Neuronal stem cell (in vitro differentiated cells): ENCODE measurements at regions not wholly inside any gene's neighbourhood (a gene's known extent, or its start where the extent isn't known, plus 50 kb on each side); places are given as distances from the start of the nearest gene placed in this dataset.
A peak's percentile ranks its signal among the peaks of the same experiment; 100 is the strongest.

Experiments used
- DNase-seq: peaks from one replicate; pipeline ENCODE4 v3.0.0-alpha.2; 2013; ENCODE audit warnings: low spot score
- H2AFZ ChIP-seq: one replicate; pipeline ENCODE4 v1.6.1; 2013; ENCODE audit warnings: mild to moderate bottlenecking, low read length, inconsistent platforms
- H2AK5ac ChIP-seq: 2 replicates; pipeline ENCODE4 v1.6.1; 2013; ENCODE audit warnings: low read depth, mild to moderate bottlenecking, inconsistent platforms, low read length, moderate library complexity, mixed read lengths
- H2BK120ac ChIP-seq: 2 replicates; pipeline ENCODE4 v1.6.1; 2013; ENCODE audit warnings: low read depth, mild to moderate bottlenecking, inconsistent platforms, low read length, moderate library complexity, mixed read lengths
- H2BK12ac ChIP-seq: one replicate; pipeline ENCODE4 v1.6.1; 2013; ENCODE audit warnings: low read length, inconsistent platforms
- H2BK15ac ChIP-seq: 2 replicates; pipeline ENCODE4 v1.6.1; 2013; ENCODE audit warnings: mild to moderate bottlenecking, low read length, inconsistent platforms, mixed read lengths
- H2BK5ac ChIP-seq: one replicate; pipeline ENCODE4 v1.6.1; 2013; ENCODE audit warnings: inconsistent platforms, mild to moderate bottlenecking, low read length, moderate library complexity
- H3K14ac ChIP-seq: one replicate; pipeline ENCODE4 v1.6.1; 2013; ENCODE audit warnings: low read length, inconsistent platforms
- H3K18ac ChIP-seq: 2 replicates; pipeline ENCODE4 v1.6.1; 2013; ENCODE audit warnings: low read length, inconsistent platforms
- H3K23ac ChIP-seq: 2 replicates; pipeline ENCODE4 v1.6.1; 2013; ENCODE audit warnings: low read depth, mild to moderate bottlenecking, mixed read lengths, low read length, inconsistent platforms; ENCODE audit not compliant: poor library complexity
- H3K27ac ChIP-seq: replicated peaks from 3 replicates; pipeline ENCODE4 v1.5.1; 2013; ENCODE audit warnings: low read length, inconsistent platforms
- H3K27me3 ChIP-seq, 3 experiments: 2 replicates each; pipeline ENCODE4 v1.6.1; 2013; ENCODE audit warnings: low read length in 3 of 3, mild to moderate bottlenecking in 2 of 3, inconsistent platforms in 1 of 3, low read depth in 1 of 3, mixed read lengths in 1 of 3, moderate library complexity in 1 of 3; ENCODE audit not compliant: control insufficient read depth in 3 of 3, insufficient read depth in 3 of 3
- H3K36me3 ChIP-seq, 2 donors: replicated peaks in 1 of 2; 2 replicates each; pipeline ENCODE4 v1.6.1; 2013; ENCODE audit warnings: low read length in 2 of 2; ENCODE audit not compliant: control insufficient read depth in 2 of 2, insufficient read depth in 2 of 2
- H3K4ac ChIP-seq: 2 replicates; pipeline ENCODE4 v1.6.1; 2013; ENCODE audit warnings: inconsistent platforms, mild to moderate bottlenecking, low read length, moderate library complexity
- H3K4me1 ChIP-seq, 2 donors: 1 replicate in 1 of 2; 2 replicates in 1 of 2; pipeline ENCODE4 v1.6.1; 2013; ENCODE audit warnings: low read length in 2 of 2, low read depth in 1 of 2; ENCODE audit not compliant: control insufficient read depth in 2 of 2, insufficient read depth in 1 of 2
- H3K4me2 ChIP-seq: one replicate; pipeline ENCODE4 v1.6.1; 2013; ENCODE audit warnings: mild to moderate bottlenecking, low read length, inconsistent platforms; ENCODE audit not compliant: insufficient read depth, poor library complexity, severe bottlenecking
- H3K4me3 ChIP-seq, 2 donors: 2 replicates each; pipeline ENCODE4 v1.5.1; 2013; ENCODE audit warnings: low read length in 2 of 2, mild to moderate bottlenecking in 2 of 2, inconsistent platforms in 1 of 2, moderate library complexity in 1 of 2
- H3K79me1 ChIP-seq: one replicate; pipeline ENCODE4 v1.6.1; 2013; ENCODE audit warnings: low read depth, mild to moderate bottlenecking, inconsistent platforms, low read length, moderate library complexity
- H3K9ac ChIP-seq: one replicate; pipeline ENCODE4 v1.6.1; 2013; ENCODE audit warnings: mild to moderate bottlenecking, low read depth, low read length, inconsistent platforms; ENCODE audit not compliant: poor library complexity
- H3K9me3 ChIP-seq, 2 donors: replicated peaks in 1 of 2; 2 replicates each; pipeline versions ENCODE3 to v1.6.1; 2013; ENCODE audit warnings: low read length in 2 of 2, mild to moderate bottlenecking in 2 of 2, inconsistent platforms in 1 of 2, low read depth in 1 of 2, mixed read lengths in 1 of 2, moderate library complexity in 1 of 2; ENCODE audit not compliant: control insufficient read depth in 2 of 2, insufficient read depth in 1 of 2
- H4K8ac ChIP-seq: one replicate; pipeline ENCODE4 v1.6.1; 2013; ENCODE audit warnings: low read depth, mild to moderate bottlenecking, inconsistent platforms, low read length, moderate library complexity
- H4K91ac ChIP-seq: one replicate; pipeline ENCODE4 v1.6.1; 2013; ENCODE audit warnings: low read length, low read depth, mild to moderate bottlenecking, inconsistent platforms; ENCODE audit not compliant: poor library complexity
- WGBS, 2 donors: extraction: QIAGEN DNeasy Blood & Tissue Kit; methylation state at CpG; one replicate each; pipeline ENCODE4 v1.1.7; 2013; ENCODE audit warnings: missing lambda C conversion rate in 2 of 2, mixed read lengths in 1 of 2; ENCODE audit not compliant: insufficient read length in 2 of 2, insufficient replicate concordance in 1 of 2; ENCODE audit errors: extremely low coverage in 2 of 2; 5-methylcytosine and 5-hydroxymethylcytosine counted together

DNA sequence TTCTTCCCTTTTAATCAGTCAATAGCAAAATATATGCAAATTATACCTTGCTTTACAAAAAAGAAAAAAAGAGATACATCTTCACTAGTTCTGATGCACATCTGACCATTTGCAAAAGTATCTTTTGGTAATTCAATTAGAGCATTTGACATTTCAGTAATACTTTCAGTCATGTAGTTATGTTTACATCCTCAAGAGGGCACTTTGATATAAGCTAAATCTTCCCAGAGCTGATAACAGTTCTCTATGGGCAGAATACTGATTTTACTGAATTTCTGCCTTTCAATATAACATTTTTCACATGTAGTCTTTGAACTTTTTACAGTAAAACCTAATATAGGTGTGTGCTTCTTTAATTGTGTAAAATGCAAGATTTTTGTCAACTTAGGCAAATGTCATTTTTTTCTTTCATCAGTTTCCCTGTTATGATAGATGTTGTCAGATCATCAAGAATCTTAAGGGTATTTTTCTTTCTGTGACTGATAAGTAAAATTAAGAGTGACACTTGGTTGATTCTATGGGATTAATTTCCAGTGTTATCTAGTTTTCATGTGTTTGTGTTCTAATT, 703.5 kb upstream of the SEMA3D start:
- no peak overlapping the region for H3K23ac ChIP-seq
- H2BK15ac ChIP-seq: no peak overlapping the region
- no peaks in the 10 kb centered on the region for H3K79me1 ChIP-seq
- H3K4me3 ChIP-seq: no peak overlapping the region
- no peak overlapping the region for H3K4ac ChIP-seq
- H3K9me3 ChIP-seq: no peaks in the 10 kb centered on the region
- H2BK12ac ChIP-seq: no peak overlapping the region
- no peak overlapping the region for H3K18ac ChIP-seq
- H2AK5ac ChIP-seq: no peak overlapping the region
- H2BK120ac ChIP-seq: no peak overlapping the region
- H3K4me1 ChIP-seq: no peaks in the 10 kb centered on the region
- no peak overlapping the region for H2BK5ac ChIP-seq
- no peak overlapping the region for H3K27ac ChIP-seq
- no peak overlapping the region for H4K8ac ChIP-seq
- no peak overlapping the region for H3K9ac ChIP-seq
- no peak overlapping the region for H2AFZ ChIP-seq
- H3K4me2 ChIP-seq: no peak overlapping the region
- no peak overlapping the region for H3K14ac ChIP-seq
- peak; percentile 6 for DNase-seq
- H4K91ac ChIP-seq: no peak overlapping the region
- H3K27me3 ChIP-seq: no peaks in the 10 kb centered on the region
- no peaks in the 10 kb centered on the region for H3K36me3 ChIP-seq

DNA sequence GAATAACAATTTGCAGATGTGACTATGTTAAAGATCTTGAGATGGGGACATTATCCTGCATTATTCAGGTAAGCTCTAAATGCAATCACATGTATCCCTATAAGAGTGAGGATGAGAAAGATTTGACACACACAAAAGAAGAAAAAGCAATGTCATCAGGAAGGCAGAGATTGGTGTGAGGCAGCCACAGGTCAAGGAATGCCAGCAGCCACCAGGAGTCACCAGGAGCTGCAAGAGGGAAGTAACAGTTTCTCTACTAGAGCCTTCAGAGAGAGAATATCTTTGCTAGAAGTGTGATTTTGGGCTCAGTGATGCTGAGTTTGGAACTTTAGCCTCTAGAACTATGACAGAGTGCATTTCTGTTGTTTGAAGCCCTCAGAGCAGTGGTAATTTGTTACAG, 700.3 kb upstream of the SEMA3D start:
- Histone ChIP-seq H3K4me2 (no peak overlapping the region), H3K27ac (no peak overlapping the region), H3K14ac (no peak overlapping the region), H2BK15ac (no peak overlapping the region), H2BK120ac (no peak overlapping the region), H2BK12ac (no peak overlapping the region), H3K4me1 (no peaks in the 10 kb centered on the region), H2BK5ac (no peak overlapping the region), H3K27me3 (no peaks in the 10 kb centered on the region), H3K23ac (no peak overlapping the region), H3K18ac (no peak overlapping the region), H3K9me3 (no peaks in the 10 kb centered on the region), H4K8ac (no peak overlapping the region), H3K4ac (no peak overlapping the region), H3K36me3 (no peaks in the 10 kb centered on the region), H4K91ac (no peak overlapping the region), H3K79me1 (no peaks in the 10 kb centered on the region), H3K9ac (no peak overlapping the region), H2AFZ (no peak overlapping the region), H2AK5ac (no peak overlapping the region), H3K4me3 (no peak overlapping the region)
- no peak for DNase-seq

DNA sequence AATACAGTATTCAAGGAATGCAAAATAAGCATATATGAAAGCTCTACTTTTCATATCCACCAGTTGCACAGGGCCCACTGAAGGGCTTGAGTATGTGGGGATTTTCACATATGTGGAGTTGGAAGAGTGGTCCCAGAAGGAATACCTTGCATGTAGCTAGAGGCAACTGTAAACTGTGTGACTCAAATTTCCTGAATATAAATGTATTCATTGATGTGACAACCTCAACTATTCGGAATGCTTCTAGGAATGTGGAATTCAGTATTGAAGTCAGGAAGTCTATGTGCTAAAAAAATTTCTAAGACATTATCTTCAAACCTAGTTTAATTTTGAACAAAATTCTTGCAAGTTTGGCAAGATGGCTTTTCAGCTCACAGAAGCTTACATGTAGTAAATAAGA, 695.5 kb upstream of the SEMA3D start:
- Histone ChIP-seq H3K14ac (no peak overlapping the region), H3K4me3 (no peak overlapping the region)
- no peak for DNase-seq

DNA sequence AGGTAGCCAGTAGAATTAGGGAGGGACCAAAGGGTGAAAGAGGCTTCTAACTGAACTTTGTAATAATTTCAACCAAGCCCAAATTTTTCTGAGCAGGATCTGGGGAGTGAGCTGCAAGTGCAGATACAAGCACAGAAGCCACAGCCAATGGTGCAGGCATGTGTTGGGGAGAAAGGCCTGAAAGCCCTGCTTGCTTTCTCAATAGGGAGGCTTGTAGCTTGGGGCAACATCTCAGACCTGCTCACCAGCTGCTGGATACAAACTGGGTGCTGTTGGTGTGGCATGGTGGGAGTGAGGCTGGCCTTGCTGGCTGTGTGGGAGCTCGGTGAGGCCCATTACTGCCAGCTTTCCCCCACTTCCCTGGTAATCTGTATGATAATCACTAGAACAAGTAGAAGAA, 688.5 kb upstream of the SEMA3D start:
- H3K18ac ChIP-seq: no peak overlapping the region
- H3K4me3 ChIP-seq: no peak overlapping the region
- no peak overlapping the region for H2AFZ ChIP-seq
- no peak overlapping the region for H3K14ac ChIP-seq
- H3K36me3 ChIP-seq: no peaks in the 10 kb centered on the region
- H3K4me2 ChIP-seq: no peak overlapping the region
- no CpG with 5 or more reads among the region's 1 CpG for WGBS, 2 donors
- no peak overlapping the region for H4K8ac ChIP-seq
- H3K27me3 ChIP-seq: no peaks in the 10 kb centered on the region
- DNase-seq: no peak
- no peaks in the 10 kb centered on the region for H3K79me1 ChIP-seq
- no peak overlapping the region for H2BK15ac ChIP-seq
- H3K9ac ChIP-seq: no peak overlapping the region
- no peaks in the 10 kb centered on the region for H3K4me1 ChIP-seq
- H2BK120ac ChIP-seq: no peak overlapping the region
- no peak overlapping the region for H2AK5ac ChIP-seq
- H2BK5ac ChIP-seq: no peak overlapping the region
- no peak overlapping the region for H3K23ac ChIP-seq
- H3K9me3 ChIP-seq: no peaks in the 10 kb centered on the region
- no peak overlapping the region for H4K91ac ChIP-seq
- no peak overlapping the region for H3K27ac ChIP-seq
- H3K4ac ChIP-seq: no peak overlapping the region
- H2BK12ac ChIP-seq: no peak overlapping the region

More for the DNA sequence above, 695.5 kb upstream of the SEMA3D start:
- Histone ChIP-seq H3K4me2 (no peak overlapping the region), H2BK120ac (no peak overlapping the region), H4K91ac (no peak overlapping the region), H3K4me1 (no peaks in the 10 kb centered on the region), H3K9me3 (no peaks in the 10 kb centered on the region), H2BK5ac (no peak overlapping the region), H3K36me3 (no peaks in the 10 kb centered on the region), H3K23ac (no peak overlapping the region), H3K4ac (no peak overlapping the region), H3K18ac (no peak overlapping the region), H2AK5ac (no peak overlapping the region), H3K79me1 (no peaks in the 10 kb centered on the region), H3K27ac (no peak overlapping the region), H4K8ac (no peak overlapping the region), H3K9ac (no peak overlapping the region), H2AFZ (no peak overlapping the region), H2BK12ac (no peak overlapping the region), H3K27me3 (no peaks in the 10 kb centered on the region), H2BK15ac (no peak overlapping the region)
- no CpG with 5 or more reads among the region's 1 CpG for WGBS, 2 donors
